Iris pigment epithelial cell (primary cell): ENCODE measurements at regions not wholly inside any gene's neighbourhood (a gene's known extent, or its start where the extent isn't known, plus 50 kb on each side); places are given as distances from the start of the nearest gene placed in this dataset.
"Not testable (repeated sequence)": the region's sequence is repeated elsewhere in the genome, so short reads cannot be mapped to it uniquely, and the experiment has no call there.

Experiments
- DNase-seq: peaks from one replicate; pipeline ENCODE4 v3.0.0-alpha.2; 2011; ENCODE audit warnings: low read depth

DNA sequence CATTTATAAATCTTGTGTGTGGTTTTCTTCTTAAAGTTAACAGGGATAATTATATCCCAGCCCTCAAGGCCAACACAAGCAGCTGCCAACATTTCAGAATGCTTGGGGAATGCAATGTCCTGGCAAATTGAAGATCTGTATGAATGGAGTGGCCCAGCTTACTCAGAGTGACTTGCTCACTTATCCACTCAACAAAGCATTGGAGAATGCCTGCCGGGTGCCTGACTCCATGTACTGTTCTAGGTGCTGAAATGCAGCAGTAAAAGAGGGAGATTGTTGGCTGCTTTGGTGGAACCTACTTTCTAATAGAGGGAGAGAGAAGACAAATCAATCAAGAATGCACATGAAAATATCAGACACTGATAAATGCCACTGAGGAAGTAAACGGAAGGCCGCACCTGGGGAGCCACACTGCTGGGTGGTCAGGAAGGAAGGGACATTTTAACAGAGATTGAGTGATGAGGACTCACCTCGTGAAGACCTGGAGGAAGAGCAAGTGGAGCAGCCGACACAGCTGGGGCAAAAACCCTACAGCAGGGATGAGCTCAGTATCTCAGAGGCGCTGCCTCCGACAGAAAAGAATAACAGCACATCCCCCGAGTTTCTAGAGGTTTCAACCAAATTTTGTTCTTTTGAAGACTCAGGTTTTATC, 61.2 kb upstream of the VASH1 start:
- no peak for DNase-seq

DNA sequence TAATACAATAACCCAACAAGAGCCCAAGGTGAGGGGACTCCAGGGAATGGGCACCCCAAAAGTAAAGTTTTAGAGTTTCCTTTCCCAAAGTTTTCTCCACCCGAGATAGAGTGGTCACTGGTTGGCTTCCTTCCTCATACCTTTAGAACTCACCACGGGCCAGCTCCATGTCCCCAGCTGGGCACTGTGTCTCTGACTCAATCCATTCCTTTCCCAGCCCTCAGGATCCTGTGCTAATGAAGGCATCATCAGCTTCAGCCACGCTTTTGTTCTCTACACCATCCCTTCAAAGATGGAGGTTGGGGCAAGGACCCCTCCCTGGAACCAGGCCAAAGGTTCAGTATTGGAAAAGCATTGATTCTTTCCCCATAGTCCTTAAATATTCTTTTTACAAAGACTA, 59.8 kb upstream of the VASH1 start:
- DNase-seq = no peak

DNA sequence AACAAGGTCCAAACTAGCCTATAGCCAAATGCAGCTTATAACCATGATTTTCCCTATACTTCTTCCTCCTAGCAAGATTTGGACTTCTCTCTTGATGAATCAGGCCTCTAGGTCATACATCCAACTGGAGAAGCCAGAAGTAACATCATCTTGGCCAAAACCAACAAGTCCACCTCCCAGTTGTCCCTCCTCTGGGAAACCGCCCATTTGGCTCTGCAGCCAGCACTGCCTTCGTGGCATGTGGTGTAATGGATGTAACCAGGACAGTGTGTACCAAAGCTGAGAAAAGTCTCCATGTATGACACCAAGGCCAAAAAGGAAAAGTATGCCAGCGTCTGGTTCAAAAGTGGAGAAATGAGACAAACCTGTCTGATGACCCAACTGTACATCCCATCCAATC, 59.3 kb upstream of the VASH1 start:
- DNase-seq = no peak

DNA sequence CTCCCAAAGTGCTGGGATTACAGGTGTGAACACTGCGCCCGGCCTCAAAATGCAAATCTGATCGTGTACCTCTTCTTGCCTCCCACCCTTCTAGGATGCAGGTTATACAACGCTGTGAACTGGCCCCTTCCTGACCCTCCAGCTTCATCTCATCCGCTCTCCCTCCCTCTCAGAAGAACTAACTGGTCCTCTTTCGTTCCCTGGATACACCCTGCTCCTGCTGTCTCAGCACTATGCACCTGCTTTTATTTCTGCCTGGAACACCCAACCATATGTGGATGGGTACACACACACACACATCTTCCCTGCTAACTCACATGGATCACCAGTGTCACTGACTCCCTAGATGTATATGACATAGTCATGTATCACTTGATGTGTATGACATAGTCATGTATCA, 56.1 kb upstream of the VASH1 start:
- no peak for DNase-seq

DNA sequence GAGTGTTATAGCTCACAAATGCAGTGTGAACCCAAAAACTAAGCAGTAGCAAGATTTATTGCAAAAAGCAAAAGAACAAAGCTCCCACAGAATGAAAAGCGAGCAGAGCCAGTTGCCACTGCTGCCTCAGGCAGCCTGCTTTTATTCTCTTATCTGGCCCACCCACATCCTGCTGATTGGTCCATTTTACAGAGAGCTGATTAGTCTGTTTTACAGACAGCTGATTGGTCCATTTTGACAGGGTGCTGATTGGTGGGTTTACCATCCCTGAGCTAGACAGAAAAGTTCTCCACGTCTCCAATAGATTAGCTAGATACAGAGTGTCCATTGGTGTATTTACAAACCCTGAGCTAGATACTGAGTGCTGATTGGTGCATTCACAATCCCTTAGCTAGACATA, 55.1 kb upstream of the VASH1 start:
- not testable (repeated sequence) for DNase-seq

DNA sequence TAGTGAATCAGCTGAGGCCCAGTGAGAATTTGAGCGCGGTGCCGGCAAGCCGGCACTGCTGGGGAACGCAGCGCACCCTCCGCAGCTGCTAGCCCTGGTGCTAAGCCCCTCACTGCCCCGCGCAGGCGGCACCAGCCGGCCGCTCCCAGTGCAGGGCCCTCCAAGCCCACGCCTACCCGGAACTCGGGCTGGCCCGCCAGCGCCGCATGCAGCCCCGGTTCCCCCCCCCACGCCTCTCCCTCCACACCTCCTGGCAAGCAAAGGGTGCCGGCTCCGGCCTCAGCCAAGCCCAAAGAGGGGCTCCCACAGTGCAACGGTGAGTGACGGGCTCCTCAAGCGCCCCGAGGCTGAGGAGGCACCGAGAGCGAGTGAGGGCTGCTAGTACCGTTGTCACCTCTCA, 54.5 kb upstream of the VASH1 start:
- DNase-seq = no peak

DNA sequence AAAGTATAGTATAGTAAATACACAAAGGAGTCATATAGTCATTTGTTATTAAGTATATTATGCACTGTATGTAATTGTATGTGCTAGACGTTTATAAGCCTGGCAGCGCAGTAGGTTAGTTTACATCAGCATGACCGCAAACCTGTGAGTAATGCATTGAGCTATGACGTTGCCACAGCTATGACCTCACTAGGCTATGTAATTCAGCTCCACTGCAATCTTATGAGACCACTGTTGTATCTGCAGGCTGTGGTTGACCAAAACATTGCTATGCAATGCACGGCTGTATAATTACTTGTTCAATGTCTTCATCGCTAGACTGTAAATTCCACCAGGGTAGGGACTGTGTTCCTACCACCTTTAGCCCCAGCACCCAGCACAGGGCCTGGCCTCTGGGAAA, 53.2 kb upstream of the VASH1 start:
- DNase-seq = no peak

DNA sequence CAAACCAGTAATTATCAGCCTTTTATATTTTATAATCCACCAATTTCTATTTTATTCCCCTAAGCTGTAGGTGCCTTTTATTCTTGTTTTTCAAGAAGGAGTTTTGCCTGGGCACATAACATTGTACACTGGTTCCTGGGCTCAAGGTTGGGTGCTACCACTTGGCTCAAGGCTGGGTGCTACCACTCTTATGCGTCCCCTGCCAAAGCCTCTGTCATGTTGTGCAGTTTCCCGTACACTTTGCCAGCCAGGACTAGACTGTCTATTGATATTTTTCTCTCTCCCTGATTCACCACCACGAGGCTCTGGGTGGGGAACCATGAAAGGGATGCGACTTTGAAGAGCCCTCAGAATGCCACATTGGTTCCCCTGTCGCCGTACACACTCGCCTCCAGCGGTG, 52.5 kb upstream of the VASH1 start:
- no peak for DNase-seq

DNA sequence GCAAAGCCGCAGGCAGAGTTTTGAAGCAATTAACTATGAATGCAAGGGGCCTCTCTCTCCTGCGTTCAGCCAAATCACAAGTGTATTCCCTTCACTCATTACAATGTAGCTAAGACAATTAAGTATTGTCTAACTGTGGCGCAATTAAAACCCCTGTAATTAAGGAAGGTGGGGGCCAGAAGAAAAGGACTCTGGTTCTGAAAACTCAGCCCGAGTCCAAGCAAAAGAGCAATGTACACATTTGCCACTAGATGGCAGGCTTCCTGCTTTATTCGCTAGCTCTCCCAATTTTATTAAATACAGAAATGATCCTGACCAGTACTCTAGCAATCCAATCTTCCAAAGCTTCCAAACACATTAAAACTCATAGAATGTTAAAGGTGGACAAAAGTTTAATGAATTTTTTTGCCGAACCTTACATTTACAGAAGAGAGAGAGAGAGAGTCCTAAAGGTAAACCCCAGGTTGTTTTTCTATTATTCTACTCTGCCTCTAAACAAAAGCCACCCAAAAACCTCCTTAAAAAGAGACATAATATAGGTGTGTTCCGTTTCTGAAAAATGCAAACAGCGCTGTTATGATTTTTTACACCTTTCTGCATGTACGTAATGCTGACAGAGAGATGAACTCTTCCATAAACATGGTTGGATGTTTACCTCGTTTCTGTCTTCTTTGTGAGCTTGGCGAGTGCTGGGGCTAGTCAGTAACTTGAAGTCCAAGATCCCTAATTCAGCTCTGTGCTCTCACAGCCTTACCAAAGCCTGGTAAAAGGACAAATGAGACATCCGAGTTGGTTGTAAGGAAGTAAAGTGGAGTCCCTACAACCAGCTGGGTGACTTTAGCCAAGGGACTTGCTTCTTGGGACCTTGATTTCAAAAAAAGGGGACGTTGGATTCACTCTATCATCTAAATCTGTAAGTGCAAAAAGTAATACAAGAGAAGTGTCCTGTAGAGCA, 50.9 kb upstream of the VASH1 start:
- DNase-seq = peak; percentile 39
